WERI-Rb-1 (cell line): ENCODE measurements at regions not wholly inside any gene's neighbourhood (a gene's known extent, or its start where the extent isn't known, plus 50 kb on each side); places are given as distances from the start of the nearest gene placed in this dataset.

Experiments used
- DNase-seq: peaks from one replicate; pipeline ENCODE4 v3.0.0-alpha.2; 2020
- H3K27ac ChIP-seq: fragments of 250-450 bp; sonication (Bioruptor Pico); 2 replicates; pipeline ENCODE4 v1.5.1; 2020; ENCODE audit warnings: mild to moderate bottlenecking, moderate library complexity
- H3K27me3 ChIP-seq: fragments of 250-450 bp; sonication (Bioruptor Pico); 2 replicates; pipeline ENCODE4 v1.5.1; 2021; ENCODE audit warnings: mild to moderate bottlenecking, low read depth, moderate library complexity; ENCODE audit not compliant: insufficient read depth, severe bottlenecking
- H3K36me3 ChIP-seq: fragments of 250-450 bp; sonication (Bioruptor Pico); 2 replicates; pipeline ENCODE4 v1.5.1; 2020; ENCODE audit warnings: mild to moderate bottlenecking, moderate library complexity
- H3K4me3 ChIP-seq: 2 replicates; pipeline ENCODE4 v1.5.1; 2011; ENCODE audit warnings: low read depth, mild to moderate bottlenecking, control low read depth, low read length
- H3K9me3 ChIP-seq: fragments of 250-450 bp; sonication (Bioruptor Pico); 2 replicates; pipeline ENCODE4 v1.5.1; 2021; ENCODE audit warnings: mild to moderate bottlenecking, moderate library complexity; ENCODE audit not compliant: severe bottlenecking
- TF ChIP-seq, protein P1 (sequence below): IDR thresholded peaks from 2 replicates; pipeline ENCODE4 v1.5.1; 2011; ENCODE audit warnings: low read depth, mild to moderate bottlenecking, control low read depth, inconsistent platforms, low read length

DNA sequence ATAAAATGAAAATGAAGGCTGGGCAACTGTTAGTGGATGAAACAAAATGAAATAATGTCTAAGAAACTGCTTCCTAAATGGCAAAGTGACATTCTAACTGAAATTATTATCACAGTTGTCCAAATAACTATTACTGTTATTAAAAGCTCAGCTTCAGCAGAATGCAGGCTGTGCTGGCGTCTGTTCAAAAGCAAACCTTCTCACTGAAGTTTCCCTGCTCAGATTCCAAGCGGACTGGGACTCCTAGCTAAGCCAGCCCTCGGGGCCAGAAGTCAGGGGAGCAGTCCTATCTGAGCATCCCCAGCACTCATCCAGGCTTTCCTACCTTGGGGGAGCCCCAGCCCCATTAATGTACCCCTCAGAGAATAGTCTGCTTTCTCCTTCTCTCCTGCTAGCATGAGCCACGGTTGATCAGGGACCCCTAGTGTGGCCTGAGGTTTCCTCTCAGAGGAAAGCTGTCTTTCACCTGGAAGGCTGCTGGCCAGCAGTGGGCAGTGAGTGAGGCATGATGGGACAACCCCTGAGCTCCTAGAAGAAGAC is 1167.3 kb downstream of the TBC1D22A start:
- Histone ChIP-seq H3K27ac (no peak overlapping the region), H3K36me3 (no peaks in the 10 kb centered on the region), H3K9me3 (peaks cover 2% of the 10 kb centered on the region), H3K27me3 (no peaks in the 10 kb centered on the region), H3K4me3 (no peak overlapping the region)
- TF ChIP-seq, protein P1, sequence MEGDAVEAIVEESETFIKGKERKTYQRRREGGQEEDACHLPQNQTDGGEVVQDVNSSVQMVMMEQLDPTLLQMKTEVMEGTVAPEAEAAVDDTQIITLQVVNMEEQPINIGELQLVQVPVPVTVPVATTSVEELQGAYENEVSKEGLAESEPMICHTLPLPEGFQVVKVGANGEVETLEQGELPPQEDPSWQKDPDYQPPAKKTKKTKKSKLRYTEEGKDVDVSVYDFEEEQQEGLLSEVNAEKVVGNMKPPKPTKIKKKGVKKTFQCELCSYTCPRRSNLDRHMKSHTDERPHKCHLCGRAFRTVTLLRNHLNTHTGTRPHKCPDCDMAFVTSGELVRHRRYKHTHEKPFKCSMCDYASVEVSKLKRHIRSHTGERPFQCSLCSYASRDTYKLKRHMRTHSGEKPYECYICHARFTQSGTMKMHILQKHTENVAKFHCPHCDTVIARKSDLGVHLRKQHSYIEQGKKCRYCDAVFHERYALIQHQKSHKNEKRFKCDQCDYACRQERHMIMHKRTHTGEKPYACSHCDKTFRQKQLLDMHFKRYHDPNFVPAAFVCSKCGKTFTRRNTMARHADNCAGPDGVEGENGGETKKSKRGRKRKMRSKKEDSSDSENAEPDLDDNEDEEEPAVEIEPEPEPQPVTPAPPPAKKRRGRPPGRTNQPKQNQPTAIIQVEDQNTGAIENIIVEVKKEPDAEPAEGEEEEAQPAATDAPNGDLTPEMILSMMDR: no peak
- no peak for DNase-seq

DNA sequence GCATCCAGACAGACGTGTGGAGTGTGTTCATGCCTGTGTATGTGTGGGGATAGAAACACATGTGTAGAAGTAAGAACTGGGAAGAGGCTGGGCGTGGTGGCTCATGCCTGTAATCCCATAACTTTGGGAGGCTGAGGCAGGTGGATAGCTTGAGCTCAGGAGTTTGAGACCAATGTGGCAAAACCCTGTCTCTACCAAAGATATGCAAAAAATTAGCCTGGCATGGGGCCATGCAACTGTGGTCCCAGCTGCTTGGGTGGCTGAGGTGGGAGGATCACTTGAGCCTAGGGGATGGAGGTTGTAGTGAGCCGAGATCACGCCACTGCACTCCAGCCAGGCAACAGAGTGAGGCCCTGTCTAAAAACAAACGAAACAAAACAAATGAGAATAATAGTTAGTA is 1166.6 kb downstream of the TBC1D22A start:
- H3K4me3 ChIP-seq: no peak overlapping the region
- no peak for DNase-seq
- peaks cover 6% of the 10 kb centered on the region for H3K9me3 ChIP-seq
- TF ChIP-seq, protein P1: no peak
- no peaks in the 10 kb centered on the region for H3K36me3 ChIP-seq
- no peak overlapping the region for H3K27ac ChIP-seq
- H3K27me3 ChIP-seq: no peaks in the 10 kb centered on the region

DNA sequence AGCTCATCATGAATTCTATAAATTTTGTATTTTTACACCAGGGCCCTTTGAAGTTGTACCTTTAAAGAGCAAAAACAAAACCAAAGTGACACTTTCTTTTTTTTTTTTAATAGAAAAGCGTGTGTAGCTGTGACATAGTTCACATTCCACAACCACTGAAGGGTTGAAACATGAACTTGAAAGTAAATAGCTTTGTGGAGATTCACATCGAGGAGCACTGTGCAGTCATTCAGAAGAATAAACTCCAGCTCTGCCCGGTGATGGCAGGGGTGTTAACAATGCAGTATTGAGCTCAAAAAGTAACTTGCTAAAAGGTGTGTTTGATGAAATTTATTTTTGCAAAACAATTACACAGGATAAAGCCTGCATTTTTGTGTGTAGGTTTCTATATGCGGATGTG is 1166.2 kb downstream of the TBC1D22A start:
- Histone ChIP-seq H3K4me3 (no peak overlapping the region), H3K9me3 (peaks cover 9% of the 10 kb centered on the region), H3K36me3 (no peaks in the 10 kb centered on the region), H3K27ac (no peak overlapping the region), H3K27me3 (no peaks in the 10 kb centered on the region)
- DNase-seq: no peak
- TF ChIP-seq, protein P1: no peak

DNA sequence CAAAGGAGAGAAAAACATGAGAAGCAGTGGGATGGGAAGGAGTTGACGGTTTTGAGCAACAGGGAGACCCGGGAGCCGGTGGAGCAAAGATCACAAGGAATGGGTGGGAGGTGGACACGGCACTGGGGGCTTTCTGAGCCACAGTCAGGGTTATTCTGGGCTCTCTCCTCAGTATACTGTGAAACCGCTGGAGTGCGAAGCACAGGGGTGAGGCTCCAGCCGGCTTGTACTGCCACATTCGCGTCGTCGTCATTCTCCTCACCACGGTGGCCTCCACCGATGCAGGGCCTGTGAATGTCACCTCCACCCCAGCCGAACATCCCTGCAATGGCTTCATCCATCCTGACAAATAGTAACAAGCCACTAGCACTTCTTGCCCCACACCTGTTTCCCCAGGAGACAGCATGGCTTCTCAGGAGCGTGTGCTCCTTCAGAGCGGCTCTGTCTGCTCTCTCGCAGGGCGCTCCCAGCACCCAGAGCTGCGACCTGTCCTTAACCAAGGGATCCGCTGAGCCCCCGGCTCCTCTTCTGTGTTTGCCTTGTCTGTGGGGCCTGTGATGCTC is 1165.3 kb downstream of the TBC1D22A start:
- Histone ChIP-seq H3K27me3 (no peaks in the 10 kb centered on the region), H3K9me3 (peaks cover 10% of the 10 kb centered on the region), H3K4me3 (no peak overlapping the region), H3K36me3 (no peaks in the 10 kb centered on the region), H3K27ac (no peak overlapping the region)
- TF ChIP-seq, protein P1: no peak
- DNase-seq: no peak

DNA sequence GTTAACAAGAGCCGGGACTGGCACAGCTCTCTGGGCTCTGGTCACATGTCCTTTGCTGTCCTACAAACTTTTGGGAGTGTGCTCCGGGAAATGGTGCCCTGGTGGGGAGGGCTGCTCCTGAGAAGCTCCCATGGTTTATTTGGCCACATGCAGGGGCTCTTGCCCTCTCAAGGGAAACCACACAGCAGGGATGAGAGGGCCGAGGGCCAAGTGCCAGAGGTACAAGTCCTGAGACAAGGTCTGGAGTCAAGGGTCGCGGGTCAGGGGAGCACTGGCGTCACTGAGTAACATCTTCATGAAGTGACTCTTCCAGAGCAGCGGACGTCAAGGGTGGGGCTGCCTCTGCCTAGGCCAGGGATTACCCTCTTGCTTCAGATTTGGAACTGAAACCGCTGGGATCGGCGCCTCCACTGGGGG is 1160.6 kb downstream of the TBC1D22A start:
- peaks cover 10% of the 10 kb centered on the region for H3K9me3 ChIP-seq
- no peaks in the 10 kb centered on the region for H3K36me3 ChIP-seq
- TF ChIP-seq, protein P1: no peak
- no peak for DNase-seq
- no peak overlapping the region for H3K4me3 ChIP-seq
- no peak overlapping the region for H3K27ac ChIP-seq
- no peaks in the 10 kb centered on the region for H3K27me3 ChIP-seq

DNA sequence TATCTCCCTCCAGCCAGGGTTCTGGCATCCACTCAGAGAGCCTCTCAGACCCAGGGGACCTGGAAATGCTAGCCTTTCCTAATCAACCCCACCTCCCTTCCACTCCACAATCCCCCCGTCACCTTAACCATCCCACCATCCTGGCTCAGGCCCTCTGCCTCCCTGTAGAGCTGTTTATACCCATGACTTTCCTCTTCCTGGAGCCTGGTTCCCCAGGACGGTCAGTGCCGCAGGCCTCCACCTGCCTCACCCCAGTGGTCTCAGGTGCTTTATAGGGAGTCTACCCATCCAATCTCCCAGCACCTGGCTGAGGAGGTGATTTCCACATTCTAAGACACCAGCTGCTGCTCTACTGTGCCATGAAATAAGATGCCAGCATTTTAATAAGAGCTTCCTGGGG is 1159.5 kb downstream of the TBC1D22A start:
- TF ChIP-seq, protein P1: no peak
- H3K27me3 ChIP-seq: no peaks in the 10 kb centered on the region
- H3K27ac ChIP-seq: no peak overlapping the region
- peaks cover 10% of the 10 kb centered on the region for H3K9me3 ChIP-seq
- no peak for DNase-seq
- no peak overlapping the region for H3K4me3 ChIP-seq
- H3K36me3 ChIP-seq: no peaks in the 10 kb centered on the region
